AG10803 (cell line): ENCODE measurements at regions not wholly inside any gene's neighbourhood (a gene's known extent, or its start where the extent isn't known, plus 50 kb on each side); places are given as distances from the start of the nearest gene placed in this dataset.

Source experiments
- DNase-seq: peaks from one replicate; pipeline ENCODE4 v3.0.0; 2010; ENCODE audit warnings: low read depth
- H3K4me3 ChIP-seq: 2 replicates; pipeline ENCODE4 v1.5.1; 2011; ENCODE audit warnings: mild to moderate bottlenecking, low read length, control low read depth
- CTCF ChIP-seq: conservative IDR thresholded peaks from 2 replicates; pipeline ENCODE4 v1.5.1; 2011; ENCODE audit warnings: mild to moderate bottlenecking, low read length, control low read depth, inconsistent platforms

GRCh38 chr1:79815115-79815514 is 808.6 kb upstream of the ADGRL4 start:
- DNase-seq: peak; percentile 56
- H3K4me3 ChIP-seq: no peak overlapping the region
- TF ChIP-seq CTCF: no peak

DNA sequence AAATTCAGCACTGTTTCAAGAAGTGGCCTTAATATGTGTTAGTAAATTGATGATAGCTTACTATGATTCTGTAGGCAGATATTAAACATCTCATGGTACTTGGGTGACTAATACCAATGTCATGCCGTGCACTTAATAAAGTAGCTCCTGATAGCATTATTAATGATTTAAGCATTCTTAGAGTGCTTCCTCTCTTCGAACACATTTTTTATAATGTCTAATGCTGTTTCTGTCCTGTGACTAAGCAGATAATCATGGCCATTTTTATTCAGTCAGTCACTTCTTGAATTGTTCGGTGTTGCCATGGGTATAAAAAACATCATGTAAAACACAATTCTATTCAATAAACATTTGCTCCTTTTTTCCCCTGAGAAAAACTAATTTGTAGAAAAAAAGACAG is 804.6 kb upstream of the ADGRL4 start:
- DNase-seq: peak; percentile 90
- no peak for TF ChIP-seq CTCF
- no peak overlapping the region for H3K4me3 ChIP-seq

DNA sequence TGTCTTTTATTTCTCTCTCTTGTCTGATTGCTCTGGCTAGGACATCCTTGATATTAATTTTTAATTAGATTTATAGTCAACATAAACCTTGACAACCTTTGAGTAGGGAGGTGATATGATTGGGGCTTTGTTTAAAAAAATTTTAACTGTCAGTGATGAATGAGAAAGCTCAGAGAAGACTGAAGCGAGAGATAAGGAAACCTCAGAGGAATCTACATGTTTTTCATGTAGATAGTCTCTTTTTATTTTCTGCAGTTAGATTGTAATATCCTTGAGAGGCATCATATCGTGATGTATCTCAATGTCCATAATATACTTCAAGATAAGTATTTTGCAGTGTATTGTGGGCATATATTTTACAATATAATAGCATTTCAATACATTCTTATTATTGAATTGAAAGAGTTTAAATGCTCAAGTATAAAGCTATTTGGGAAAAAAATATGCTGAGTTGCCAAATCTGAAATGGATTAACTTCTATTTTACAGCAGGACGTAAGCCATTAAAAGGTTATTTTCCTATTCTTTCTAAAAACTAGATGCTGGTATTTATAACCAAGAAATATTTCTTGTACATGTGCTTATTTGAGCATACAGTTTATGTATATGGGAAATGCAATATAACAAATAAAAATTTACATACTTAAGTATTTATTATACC is 802.4 kb upstream of the ADGRL4 start:
- no peak for DNase-seq
- TF ChIP-seq CTCF: no peak
- H3K4me3 ChIP-seq: no peak overlapping the region

DNA sequence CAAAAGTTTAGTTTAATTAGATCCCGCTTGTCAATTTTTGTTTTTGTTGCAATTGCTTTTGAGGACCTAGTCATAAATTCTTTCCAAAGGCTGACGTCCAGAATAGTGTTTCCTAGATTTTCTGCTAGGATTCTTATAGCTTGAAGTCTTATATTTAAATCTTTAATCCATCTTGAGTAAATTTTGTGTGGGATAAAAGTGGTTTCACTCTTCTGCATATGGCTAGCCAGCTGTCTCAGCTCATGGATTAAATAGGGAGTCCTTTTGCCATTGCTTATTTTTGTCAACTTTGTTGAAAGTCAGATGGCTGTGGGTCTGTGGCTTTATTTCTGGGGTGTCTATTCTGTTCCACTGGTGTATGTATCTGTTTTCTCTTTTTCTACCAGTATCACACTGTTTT is 801.3 kb upstream of the ADGRL4 start:
- H3K4me3 ChIP-seq: no peak overlapping the region
- DNase-seq: no peak
- TF ChIP-seq CTCF: no peak

- no peak for TF ChIP-seq CTCF
- no peak overlapping the region for H3K4me3 ChIP-seq
Observed at GRCh38 chr1:79797487-79797886, 791.0 kb upstream of the ADGRL4 start.

GRCh38 chr1:79796434-79796833 is 789.9 kb upstream of the ADGRL4 start:
- no peak for TF ChIP-seq CTCF
- no peak for DNase-seq
- H3K4me3 ChIP-seq: no peak overlapping the region

More at GRCh38 chr1:79797487-79797886, 791.0 kb upstream of the ADGRL4 start:
- no peak for DNase-seq

DNA sequence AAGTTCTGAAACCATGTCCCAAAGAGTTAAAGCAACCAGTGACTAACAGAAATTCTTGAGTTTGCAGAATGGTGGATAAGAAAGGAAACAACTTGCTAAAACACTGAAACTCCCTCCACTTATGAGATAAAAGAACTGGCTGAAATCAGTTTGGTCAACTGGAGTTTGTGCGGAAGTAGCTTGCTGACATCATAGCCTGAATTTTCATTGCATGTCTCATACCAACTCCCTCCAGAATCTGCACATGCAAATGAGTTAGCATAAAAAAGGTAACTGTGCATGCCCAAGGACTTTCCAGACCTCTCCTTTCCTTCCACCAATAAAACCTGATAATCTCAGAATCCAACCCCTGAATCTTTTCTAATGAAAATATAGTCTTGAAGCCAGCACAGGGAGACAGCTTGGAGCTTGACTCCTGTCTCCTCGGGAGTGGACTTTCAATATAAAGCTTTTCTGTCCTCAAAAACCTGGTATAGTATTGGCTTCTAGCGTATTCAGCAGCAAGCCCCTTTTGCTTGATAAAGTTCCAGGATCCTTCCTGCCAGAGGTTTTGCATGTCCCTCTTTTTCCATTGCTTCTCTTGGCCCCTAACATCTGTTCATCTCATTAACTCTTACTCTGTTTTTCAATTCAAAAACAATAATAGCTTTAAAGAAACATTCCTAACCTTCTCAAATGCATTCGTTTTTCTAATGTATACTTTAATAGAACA is 785.8 kb upstream of the ADGRL4 start:
- H3K4me3 ChIP-seq: no peak overlapping the region
- peak; percentile 20 for DNase-seq
- no peak for TF ChIP-seq CTCF
